ENCODE measurements at regions not wholly inside any gene's neighbourhood (a gene's known extent, or its start where the extent isn't known, plus 50 kb on each side); places are given as distances from the start of the nearest gene placed in this dataset.

DNA sequence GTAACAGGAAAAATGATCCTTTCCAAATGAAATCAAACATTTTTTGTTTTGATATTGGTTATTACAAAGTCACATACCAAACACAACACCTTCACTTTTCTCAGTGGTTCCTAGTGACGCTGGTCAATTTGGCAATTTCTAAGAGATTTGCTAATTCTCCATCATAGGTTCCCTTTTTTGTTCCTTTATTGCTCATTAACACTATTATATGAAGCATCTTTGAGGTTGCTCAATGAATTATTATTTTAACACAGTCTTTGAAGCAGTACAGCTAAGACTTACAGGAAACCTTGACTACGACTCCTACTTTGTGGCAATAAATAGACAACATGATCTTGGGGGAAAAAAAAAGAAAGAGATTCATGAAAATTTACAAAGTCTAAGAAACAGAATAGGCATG is 152.2 kb upstream of the VRK2 start:
- H3K36me3 Mint-ChIP-seq (ENCODE audit: insufficient read depth, unreplicated experiment) = no peaks in the 10 kb centered on the region
- H3K4me3 Mint-ChIP-seq (ENCODE audit: unreplicated experiment) = no peak overlapping the region
- H3K9me3 Mint-ChIP-seq (ENCODE audit: unreplicated experiment) = no peaks in the 10 kb centered on the region
- intact Hi-C loops (cut with micrococcal nuclease) = no loop called here
- POLR2A ChIA-PET = no interaction called here
- H3K4me1 Mint-ChIP-seq (ENCODE audit: insufficient read depth, unreplicated experiment) = peaks cover 4% of the 10 kb centered on the region
- H3K27ac Mint-ChIP-seq (ENCODE audit: low read depth, unreplicated experiment) = no peak overlapping the region
- no peaks in the 10 kb centered on the region for H3K27me3 Mint-ChIP-seq (ENCODE audit: insufficient read depth, unreplicated experiment)
- TF ChIP-seq, protein P1, sequence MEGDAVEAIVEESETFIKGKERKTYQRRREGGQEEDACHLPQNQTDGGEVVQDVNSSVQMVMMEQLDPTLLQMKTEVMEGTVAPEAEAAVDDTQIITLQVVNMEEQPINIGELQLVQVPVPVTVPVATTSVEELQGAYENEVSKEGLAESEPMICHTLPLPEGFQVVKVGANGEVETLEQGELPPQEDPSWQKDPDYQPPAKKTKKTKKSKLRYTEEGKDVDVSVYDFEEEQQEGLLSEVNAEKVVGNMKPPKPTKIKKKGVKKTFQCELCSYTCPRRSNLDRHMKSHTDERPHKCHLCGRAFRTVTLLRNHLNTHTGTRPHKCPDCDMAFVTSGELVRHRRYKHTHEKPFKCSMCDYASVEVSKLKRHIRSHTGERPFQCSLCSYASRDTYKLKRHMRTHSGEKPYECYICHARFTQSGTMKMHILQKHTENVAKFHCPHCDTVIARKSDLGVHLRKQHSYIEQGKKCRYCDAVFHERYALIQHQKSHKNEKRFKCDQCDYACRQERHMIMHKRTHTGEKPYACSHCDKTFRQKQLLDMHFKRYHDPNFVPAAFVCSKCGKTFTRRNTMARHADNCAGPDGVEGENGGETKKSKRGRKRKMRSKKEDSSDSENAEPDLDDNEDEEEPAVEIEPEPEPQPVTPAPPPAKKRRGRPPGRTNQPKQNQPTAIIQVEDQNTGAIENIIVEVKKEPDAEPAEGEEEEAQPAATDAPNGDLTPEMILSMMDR (IDR thresholded peaks at IDR 0.05; ENCODE audit: unreplicated experiment) = no peak
- CTCF ChIA-PET = interaction anchor here (0.6 kb wide), 1 partner anchor 897 kb away, joined by 3 read pairs; no protein-coding TSS in a partner anchor
- BruUV-seq (replicated peaks) = no TSS peak
- no peak for DNase-seq (ENCODE audit: unreplicated experiment)

DNA sequence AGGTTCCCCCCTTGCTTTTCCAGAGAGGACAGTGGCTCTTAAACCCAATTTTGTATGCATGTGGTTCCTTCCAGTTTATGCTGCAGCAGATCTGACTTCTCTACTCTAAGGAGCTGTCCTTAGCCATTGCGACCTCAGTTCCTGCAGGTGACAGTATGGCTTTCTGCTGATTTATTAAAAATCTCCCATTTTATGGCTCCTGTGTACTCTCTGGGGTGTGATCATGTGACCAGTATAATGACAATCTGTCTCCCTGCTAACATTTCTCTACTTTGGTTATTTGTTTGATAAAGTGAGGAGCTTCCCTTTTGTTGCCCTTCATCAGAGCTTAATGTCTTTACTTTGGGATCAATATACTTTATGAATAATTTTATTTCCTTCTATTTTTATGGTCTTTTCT is 148.7 kb upstream of the VRK2 start:
- TF ChIP-seq, protein P1 (IDR thresholded peaks at IDR 0.05; ENCODE audit: unreplicated experiment) = no peak
- H3K4me3 Mint-ChIP-seq (ENCODE audit: unreplicated experiment) = no peak overlapping the region
- ChIA-PET CTCF (no interaction called here), POLR2A (interaction anchor here (1.0 kb wide), 1 partner anchor 17 kb away, joined by 3 read pairs; no protein-coding TSS in a partner anchor)
- no peak overlapping the region for H3K27ac Mint-ChIP-seq (ENCODE audit: low read depth, unreplicated experiment)
- no peaks in the 10 kb centered on the region for H3K9me3 Mint-ChIP-seq (ENCODE audit: unreplicated experiment)
- no TSS peak for BruUV-seq (replicated peaks)
- no peaks in the 10 kb centered on the region for H3K4me1 Mint-ChIP-seq (ENCODE audit: insufficient read depth, unreplicated experiment)
- intact Hi-C loops (cut with micrococcal nuclease) = no loop called here
- H3K36me3 Mint-ChIP-seq (ENCODE audit: insufficient read depth, unreplicated experiment) = no peaks in the 10 kb centered on the region
- no peaks in the 10 kb centered on the region for H3K27me3 Mint-ChIP-seq (ENCODE audit: insufficient read depth, unreplicated experiment)
- DNase-seq (ENCODE audit: unreplicated experiment) = no peak

DNA sequence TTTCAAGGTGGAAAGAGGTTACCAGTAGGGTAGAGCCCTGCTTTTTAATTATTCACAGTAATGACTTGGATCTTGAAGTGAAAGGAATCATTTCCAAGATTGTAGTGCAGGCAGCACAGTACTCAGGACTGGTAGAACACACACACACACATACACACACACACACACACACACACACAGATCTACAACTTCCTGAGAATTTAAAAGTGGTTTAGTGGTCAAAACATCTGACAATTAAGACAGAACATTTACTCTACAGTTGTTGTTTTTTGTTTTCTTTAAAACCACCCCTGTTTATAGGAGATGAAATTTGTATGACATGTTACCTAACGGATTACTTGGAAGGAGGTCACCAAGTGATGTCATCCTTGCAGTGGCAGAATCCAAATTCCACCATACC is 146.7 kb upstream of the VRK2 start:
- BruUV-seq (replicated peaks) = no TSS peak
- Mint-ChIP-seq H3K4me1 (ENCODE audit: insufficient read depth, unreplicated experiment) (no peaks in the 10 kb centered on the region), H3K9me3 (ENCODE audit: unreplicated experiment) (no peaks in the 10 kb centered on the region), H3K4me3 (ENCODE audit: unreplicated experiment) (no peak overlapping the region), H3K27ac (ENCODE audit: low read depth, unreplicated experiment) (no peak overlapping the region), H3K27me3 (ENCODE audit: insufficient read depth, unreplicated experiment) (no peaks in the 10 kb centered on the region), H3K36me3 (ENCODE audit: insufficient read depth, unreplicated experiment) (no peaks in the 10 kb centered on the region)
- DNase-seq (ENCODE audit: unreplicated experiment) = no peak
- intact Hi-C loops (cut with micrococcal nuclease) = no loop called here
- ChIA-PET POLR2A (no interaction called here), CTCF (no interaction called here)
- TF ChIP-seq, protein P1 (IDR thresholded peaks at IDR 0.05; ENCODE audit: unreplicated experiment) = no peak

DNA sequence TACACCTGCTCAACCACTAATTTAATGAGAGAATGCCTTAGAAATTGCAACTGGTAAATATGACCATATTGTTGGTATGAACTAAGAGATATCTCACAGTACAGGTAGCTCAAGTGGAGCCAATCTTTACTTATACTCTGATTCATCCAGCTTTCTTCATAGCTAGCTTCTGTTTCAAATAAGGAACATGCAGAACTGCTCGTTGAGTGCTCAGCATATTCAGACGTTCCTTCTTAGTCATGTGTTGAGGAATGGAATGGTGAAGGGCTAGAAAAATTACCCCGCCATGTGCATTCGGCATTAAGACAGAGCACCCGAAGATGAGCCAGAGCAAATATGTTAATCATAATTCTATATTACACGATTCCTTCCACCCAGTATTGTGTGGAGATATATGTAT is 144.0 kb upstream of the VRK2 start:
- intact Hi-C loops (cut with micrococcal nuclease) = no loop called here
- CTCF ChIA-PET = interaction anchor here (0.9 to 2.0 kb wide), 3 partner anchors 545 to 778 kb away, joined by 4 to 9 read pairs (median 5); no protein-coding TSS in a partner anchor
- TF ChIP-seq, protein P1 (IDR thresholded peaks at IDR 0.05; ENCODE audit: unreplicated experiment) = no peak
- H3K27ac Mint-ChIP-seq (ENCODE audit: low read depth, unreplicated experiment) = no peak overlapping the region
- DNase-seq (ENCODE audit: unreplicated experiment) = no peak
- no TSS peak for BruUV-seq (replicated peaks)
- H3K36me3 Mint-ChIP-seq (ENCODE audit: insufficient read depth, unreplicated experiment) = no peaks in the 10 kb centered on the region
- POLR2A ChIA-PET = interaction anchor here (2.5 kb wide), 1 partner anchor 545 kb away, joined by 5 read pairs; no protein-coding TSS in a partner anchor
- H3K9me3 Mint-ChIP-seq (ENCODE audit: unreplicated experiment) = no peaks in the 10 kb centered on the region
- H3K4me3 Mint-ChIP-seq (ENCODE audit: unreplicated experiment) = no peak overlapping the region
- H3K27me3 Mint-ChIP-seq (ENCODE audit: insufficient read depth, unreplicated experiment) = no peaks in the 10 kb centered on the region
- peaks cover 6% of the 10 kb centered on the region for H3K4me1 Mint-ChIP-seq (ENCODE audit: insufficient read depth, unreplicated experiment)
